Stimulated activated naive CD8-positive, alpha-beta T cell treated with anti-CD3 and anti-CD28 coated beads, Interleukin-15, Interleukin-2, amounts not matched to agents 100 U/mL and 50 U/mL, for 24 hours (primary cell): ENCODE measurements at regions not wholly inside any gene's neighbourhood (a gene's known extent, or its start where the extent isn't known, plus 50 kb on each side); places are given as distances from the start of the nearest gene placed in this dataset.
"Not testable (repeated sequence)": the region's sequence is repeated elsewhere in the genome, so short reads cannot be mapped to it uniquely, and the experiment has no call there.

Experiments
- ATAC-seq: fragments of 150-1000 bp; cut with Tn5 transposase; one replicate; pipeline ENCODE4 v1.10.0; 2021
- DNase-seq: peaks from one replicate; pipeline ENCODE4 v3.0.0; 2021

DNA sequence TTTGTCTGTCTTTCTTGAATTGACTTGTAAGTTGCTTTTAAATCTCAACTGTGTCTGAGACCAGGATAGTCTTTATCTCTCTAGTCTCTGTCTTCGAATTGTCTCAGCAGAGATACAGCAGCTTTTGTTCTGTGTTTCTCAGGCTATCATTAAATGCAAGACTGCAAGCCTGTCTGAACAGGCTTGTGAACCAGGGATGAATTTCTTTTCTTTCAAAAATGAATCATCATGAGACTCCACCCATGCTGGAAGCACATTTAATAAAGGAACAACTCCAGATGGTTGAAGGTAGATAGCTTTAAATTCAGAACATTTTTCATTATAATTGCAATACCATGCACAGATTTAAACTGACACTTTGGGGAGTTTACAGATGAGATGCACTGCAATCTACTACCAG is 155.9 kb downstream of the SEC23IP start:
- no peak for DNase-seq
- no peak for ATAC-seq

DNA sequence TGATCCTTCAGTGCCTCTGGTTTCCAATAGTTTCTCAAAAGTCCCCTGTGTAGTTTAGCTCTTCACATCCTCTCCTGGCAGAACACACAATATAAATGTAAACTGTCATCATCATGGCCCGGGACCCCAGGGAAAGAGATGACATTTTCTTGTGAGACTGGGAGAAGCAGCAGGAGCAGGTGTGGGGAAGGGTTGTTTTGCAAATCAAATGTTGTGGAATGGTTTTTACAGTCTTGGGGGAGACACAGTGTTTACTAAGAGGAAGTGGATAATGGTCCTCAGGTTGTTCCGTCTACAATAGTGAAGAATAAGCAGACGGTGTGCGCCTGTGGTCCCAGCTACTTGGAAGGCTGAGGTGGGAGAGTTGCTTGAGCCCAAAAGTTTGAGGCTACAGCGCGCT is 159.1 kb downstream of the SEC23IP start:
- ATAC-seq (no peak), DNase-seq (no peak)

GRCh38 chr10:120052964-120053702 is 160.6 kb downstream of the SEC23IP start:
- no peak for ATAC-seq
- DNase-seq = no peak

DNA sequence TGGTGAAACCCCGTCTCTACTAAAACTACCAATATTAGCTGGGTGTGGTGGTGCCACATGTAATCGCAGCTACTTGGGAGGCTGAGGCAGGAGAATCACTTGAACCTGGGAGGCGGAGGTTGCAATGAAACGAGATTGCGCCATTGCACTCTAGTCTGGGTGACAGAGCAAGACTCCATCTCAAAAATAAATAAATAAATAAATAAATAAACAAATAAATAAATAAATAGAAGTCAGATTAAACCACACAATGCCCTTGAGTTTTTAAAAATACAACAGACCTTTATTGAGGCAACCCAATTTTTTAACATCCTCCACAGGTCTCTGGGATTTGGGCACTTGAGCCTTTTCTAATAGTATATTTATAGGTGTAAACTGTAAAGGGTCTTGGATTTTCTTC is 167.3 kb downstream of the SEC23IP start:
- not testable (repeated sequence) for ATAC-seq, DNase-seq

DNA sequence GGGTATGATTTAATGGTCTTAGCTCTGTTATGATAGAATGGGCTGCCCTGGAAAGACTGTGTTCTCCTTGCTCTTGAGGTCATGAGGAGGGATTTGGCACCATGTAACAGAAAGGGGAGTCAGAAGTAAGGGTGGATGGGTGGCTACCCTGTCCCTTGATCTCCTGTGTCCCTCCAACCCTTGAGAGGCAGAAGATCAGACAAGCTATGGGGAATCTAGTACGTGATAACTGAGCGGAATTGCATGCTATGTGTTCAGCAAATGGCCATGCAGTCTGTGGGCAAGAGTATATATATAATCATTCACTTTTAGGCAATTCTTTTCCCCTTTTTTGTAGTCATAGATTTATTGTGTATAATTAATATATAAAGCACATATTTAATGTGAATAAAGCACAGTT is 174.9 kb downstream of the SEC23IP start:
- DNase-seq = no peak
- no peak for ATAC-seq

GRCh38 chr10:120069700-120070099 is 177.2 kb downstream of the SEC23IP start:
- no peak for DNase-seq
- no peak for ATAC-seq

DNA sequence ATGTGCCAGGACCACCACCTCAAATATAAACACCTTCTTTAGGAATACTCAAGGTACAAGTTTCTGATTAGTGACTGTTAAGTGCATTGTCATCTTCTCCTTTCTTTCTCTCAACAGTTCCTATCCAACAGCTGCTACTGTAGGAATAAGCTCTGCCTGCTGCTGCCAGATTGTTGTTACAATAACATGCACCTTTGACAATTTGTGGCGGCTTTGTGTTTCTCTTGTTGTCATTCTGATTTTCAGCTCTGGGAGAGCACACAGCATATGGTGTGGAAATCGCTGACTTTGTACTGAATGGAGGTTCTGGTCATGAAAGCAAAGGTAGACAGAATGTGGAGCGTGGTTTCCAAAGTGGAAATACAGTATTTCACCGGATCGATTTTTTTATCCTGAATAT is 182.8 kb downstream of the SEC23IP start:
- ATAC-seq = no peak
- DNase-seq = no peak

DNA sequence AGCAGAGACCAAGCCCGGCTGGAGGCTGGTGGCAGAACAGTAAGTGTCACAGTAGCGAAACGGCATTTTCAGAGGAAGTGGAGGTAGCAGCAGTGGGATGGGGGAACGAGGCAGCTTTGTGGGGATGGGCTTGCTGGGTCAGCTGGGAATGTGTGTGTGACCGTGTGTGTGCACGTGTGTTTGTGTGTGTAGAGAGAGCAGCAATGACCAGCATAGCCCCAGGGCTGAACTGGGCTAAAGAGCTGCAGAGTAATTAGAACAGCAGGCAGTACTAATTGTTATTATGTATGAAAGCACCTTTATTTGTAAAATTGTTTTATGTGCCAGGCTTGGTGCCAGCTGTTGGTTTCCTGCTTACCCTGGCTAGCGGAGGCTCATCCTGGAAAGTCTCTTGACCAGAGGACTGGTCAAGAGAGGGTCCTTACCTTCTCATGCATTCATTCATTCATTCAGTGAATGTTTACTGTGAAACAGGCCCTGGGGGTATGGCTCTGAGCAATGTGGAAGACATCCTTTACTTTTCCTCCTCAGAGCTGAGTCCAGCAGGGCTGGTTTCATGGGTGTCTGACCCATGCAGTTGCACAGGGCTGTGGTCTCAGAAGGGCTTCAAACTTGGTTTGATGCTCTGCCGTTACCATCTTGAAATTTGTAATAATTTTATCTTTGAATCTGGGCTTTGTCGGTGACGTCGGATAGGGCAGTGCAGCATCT is 184.6 kb downstream of the SEC23IP start:
- DNase-seq (no peak), ATAC-seq (no peak)

DNA sequence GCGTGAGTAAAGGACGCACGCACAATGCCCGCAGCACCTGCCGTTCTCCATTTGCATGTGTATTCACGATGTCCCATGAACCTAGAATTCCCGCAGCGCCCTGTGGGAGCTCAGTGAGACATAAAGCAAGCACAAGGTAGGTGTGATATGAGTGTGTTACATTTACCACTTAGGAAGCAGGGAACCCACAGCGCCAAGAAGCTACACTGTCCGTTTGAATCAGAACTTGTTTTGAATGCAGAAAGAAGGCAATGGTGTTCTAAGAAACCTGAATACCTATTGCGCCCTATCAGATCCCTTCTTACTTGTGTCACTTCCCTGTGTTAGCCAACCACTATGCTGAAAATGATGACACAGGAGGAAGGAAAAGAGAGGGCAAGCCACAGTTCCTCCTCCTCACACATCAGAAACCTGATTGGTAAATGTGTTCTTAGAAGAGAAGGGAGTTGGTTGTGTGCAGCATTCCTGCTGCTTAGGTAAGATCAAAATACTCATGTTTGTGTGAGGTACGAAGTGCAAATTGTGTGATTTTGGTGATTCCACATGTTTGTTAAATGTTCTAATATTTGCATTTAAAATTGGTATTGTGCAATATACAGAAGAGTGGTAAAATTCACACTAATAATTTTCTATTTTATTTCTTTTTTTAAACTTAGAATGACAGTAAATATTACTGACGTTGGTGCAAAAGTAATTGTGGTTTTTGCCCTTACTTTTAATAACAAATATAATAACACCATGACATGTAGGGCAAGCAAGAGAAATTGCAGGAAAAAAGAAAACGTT is 185.4 kb downstream of the SEC23IP start:
- DNase-seq = no peak

GRCh38 chr10:120085096-120085796 is 192.7 kb downstream of the SEC23IP start:
- ATAC-seq = no peak
- no peak for DNase-seq

More for the DNA sequence above, 185.4 kb downstream of the SEC23IP start:
- ATAC-seq = no peak

DNA sequence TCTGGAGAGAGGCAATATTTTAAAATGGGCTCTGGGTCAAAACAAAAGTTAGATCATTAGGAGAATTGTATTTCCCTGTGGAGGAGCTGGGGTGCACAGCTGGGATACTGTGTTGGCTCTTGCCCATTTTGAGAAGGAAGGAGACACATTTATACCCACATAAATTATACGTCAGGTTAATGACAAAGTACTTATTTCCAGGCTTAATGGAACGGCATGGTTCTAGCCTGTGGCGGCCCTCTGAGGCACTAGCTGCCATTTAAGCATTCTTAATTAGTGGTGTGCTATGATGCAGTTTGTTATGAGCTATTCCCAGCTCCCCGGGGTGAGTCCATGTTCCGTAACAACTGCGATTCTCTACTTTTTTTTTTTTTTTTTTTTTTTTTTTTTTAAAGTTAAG is 193.5 kb downstream of the SEC23IP start:
- no peak for ATAC-seq
- DNase-seq = no peak

- no peak for ATAC-seq
- DNase-seq = no peak
These were observed 194.6 kb downstream of the SEC23IP start for GRCh38 chr10:120087109-120087508.

DNA sequence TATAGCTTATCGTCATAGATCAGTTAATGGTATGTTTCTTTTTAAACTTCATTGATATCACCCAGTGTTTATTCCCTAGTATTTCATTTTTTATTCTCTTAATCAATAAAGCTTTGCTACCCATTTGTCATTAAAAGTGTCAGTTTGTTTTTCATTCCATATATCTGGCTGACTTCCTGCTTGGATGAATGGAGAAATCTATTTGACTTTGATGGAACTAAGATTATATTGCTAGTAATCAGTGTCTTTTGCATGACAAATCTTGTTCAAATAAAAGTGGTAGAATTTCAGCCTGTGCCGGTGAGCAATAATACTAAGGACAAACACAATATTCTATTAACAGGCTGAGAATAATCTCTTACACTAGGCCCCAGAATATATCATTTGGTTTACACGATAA is 203.3 kb downstream of the SEC23IP start:
- DNase-seq = no peak
- ATAC-seq = no peak

GRCh38 chr10:120097766-120098165 is 205.2 kb downstream of the SEC23IP start:
- DNase-seq = no peak
- no peak for ATAC-seq

DNA sequence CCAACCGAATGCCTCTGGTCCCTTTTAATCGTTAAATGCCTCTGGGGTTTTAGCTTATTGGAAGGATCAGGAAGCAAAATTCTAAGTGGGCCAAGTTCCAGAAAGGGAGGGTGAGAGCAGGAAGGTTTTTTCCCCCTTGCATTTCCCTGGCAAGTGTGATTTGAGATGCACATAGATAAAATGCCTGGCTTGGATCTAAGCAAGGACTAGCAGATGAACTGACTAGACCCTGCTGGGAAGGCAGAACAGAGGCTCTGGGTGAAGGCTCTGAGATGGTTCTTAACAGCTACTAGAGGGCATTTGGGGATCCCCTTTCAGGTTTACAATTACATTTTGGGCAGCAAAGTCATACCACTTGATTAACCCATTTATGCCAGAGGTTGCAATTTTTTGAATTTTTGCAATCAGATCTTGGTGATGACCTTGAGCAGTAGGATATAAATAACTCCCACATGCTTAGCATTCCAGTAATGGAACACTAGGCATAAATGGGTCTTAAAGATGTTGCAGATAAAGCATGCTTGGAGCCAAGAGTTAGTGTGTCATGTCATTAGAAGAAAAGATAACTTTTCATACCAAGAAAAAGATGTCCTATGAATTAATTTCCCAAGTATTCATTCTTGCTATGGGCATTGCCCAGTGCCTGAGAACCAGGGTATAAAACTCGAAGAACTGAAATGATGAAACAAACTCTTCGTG is 205.9 kb downstream of the SEC23IP start:
- ATAC-seq (no peak), DNase-seq (no peak)

DNA sequence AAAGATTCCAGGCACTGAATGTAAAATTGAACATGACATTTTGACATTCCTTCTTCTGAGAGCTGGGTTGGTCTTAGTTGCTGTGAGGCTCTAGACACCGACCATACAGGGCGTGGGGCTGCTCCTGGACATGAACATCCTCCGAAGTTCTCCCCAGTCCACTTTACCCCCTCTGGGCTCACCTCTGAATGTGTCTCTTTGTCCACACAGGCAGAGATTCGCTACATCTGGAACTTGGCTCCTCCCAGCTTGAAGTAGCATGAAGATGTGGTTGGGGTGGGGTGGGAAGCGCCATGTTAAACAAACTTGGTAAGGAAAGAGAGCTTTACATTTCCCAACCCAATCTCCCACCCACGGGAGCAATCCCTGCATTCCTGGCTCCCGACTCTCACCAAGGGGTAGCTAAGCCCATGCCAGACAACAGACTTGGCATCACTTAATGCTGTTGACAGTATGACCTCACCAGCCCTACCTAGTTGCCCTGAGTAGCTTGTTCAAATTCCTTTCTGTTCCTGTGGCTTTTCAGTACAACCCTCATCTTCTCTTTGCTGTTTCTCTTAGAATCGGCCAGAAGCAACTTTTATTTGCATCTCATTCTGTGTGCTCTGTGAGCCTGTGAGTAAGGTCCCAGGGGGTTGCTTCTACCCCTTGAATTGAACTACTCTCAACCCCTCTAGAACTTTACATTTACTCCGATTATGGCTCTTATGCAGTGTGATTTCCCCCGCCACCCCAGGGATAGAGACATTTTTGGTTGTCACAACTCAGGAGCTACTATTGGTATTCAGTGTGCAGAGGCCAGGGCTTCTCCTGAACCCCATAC is 211.4 kb downstream of the SEC23IP start:
- ATAC-seq = no peak
- no peak for DNase-seq

- no peak for DNase-seq
- ATAC-seq = no peak
These were observed 212.5 kb downstream of the SEC23IP start for GRCh38 chr10:120105001-120105400.

DNA sequence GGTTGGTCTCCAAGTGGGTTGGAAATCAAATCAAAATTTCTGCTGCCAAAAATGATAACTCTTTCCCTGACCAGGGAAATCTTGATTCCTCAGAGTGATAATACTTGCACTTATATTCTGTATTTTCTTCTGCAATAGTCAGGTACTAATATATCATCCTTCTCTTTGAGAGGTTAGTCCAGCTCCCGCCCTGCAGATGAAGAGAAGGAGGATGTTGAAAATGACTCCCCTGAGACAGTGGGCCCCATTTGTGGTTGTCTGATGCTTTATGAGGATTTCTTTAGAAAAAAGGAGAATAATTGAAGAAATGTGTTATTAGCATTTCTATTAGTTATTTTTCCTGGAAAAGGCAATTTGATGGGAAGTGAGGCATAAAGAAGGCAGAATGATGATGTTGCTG is 213.0 kb downstream of the SEC23IP start:
- ATAC-seq (no peak), DNase-seq (no peak)

DNA sequence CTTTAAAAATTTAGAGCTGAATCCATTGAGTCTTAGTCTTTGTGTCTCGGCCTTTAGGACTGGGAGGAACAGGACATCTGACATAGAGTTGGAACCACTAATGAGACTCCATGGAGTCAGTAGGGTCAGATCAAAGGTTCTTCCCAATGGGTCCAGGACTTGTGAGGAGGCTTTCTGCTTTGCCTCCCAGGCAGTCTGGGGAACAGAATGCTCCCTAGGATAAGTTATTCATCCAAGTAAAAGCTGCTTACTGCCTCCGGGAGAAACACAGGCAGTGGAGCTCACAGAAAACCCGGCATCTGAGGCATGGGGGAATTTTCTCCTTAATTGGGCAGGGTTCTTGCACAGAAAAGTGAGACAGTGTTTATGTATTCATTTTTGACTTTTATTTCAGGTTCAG is 216.4 kb downstream of the SEC23IP start:
- ATAC-seq (no peak), DNase-seq (no peak)

- not testable (repeated sequence) for DNase-seq, ATAC-seq
These were observed 217.2 kb downstream of the SEC23IP start for GRCh38 chr10:120109725-120110124.

DNA sequence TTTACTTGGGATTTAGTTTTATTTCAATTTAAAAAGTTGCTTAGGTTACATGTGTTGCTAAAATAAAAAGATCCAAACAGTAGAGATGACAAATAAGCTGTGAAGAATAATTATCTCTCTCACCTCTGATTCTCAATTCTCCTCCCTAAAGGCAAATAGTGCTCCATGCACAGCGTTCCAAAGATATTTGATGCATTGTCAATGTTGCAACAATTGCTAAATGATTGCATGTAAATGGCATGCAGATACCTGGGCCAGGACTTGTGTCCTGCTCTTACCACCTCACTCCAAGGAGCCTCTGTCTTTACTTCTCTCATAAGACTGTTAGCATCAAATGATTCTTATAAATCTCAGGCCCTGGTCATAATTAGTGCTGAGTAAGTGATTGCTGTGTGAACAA is 217.7 kb downstream of the SEC23IP start:
- ATAC-seq (no peak), DNase-seq (no peak)
